GM19239 (cell line): ENCODE measurements at regions not wholly inside any gene's neighbourhood (a gene's known extent, or its start where the extent isn't known, plus 50 kb on each side); places are given as distances from the start of the nearest gene placed in this dataset.

Experiments used
- DNase-seq: peaks from one replicate; pipeline ENCODE4 v3.0.0; 2011; ENCODE audit warnings: low spot score; ENCODE audit not compliant: insufficient read length
- FAIRE-seq: peaks from 2 replicates; lab custom pipeline; 2011; peaks lifted over from hg19 to GRCh38; lab: Jason Lieb, UNC

- DNase-seq: no peak
- no peak for FAIRE-seq
Measured at GRCh38 chr4:27595571-27596360, 735.1 kb downstream of the STIM2 start.

DNA sequence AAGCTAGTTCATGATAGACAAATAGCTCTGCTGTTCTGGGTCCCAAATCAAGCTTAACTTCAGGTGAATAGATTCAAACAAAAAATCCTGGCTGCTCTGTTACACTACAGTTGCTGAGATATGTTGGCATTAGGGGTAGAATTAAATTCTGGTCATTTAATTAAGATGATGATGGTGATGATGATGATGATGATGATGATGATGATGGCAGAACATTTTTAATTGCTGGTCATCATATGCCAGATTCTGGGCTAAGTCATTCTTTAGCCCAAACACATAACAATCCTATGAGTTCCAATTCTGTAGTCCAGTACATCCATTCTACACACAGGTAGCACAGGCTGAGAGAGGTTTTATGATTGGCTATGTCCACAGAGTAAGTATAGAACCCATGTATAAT lies 741.5 kb downstream of the STIM2 start:
- DNase-seq (no peak), FAIRE-seq (no peak)

- FAIRE-seq (no peak), DNase-seq (no peak)
Measured at GRCh38 chr4:27604692-27605091, 744.1 kb downstream of the STIM2 start.

- no peak for FAIRE-seq
Measured at GRCh38 chr4:27616166-27616565, 755.5 kb downstream of the STIM2 start.

GRCh38 chr4:27619435-27619834 lies 758.8 kb downstream of the STIM2 start:
- no peak for FAIRE-seq

More at GRCh38 chr4:27616166-27616565, 755.5 kb downstream of the STIM2 start:
- DNase-seq: no peak

DNA sequence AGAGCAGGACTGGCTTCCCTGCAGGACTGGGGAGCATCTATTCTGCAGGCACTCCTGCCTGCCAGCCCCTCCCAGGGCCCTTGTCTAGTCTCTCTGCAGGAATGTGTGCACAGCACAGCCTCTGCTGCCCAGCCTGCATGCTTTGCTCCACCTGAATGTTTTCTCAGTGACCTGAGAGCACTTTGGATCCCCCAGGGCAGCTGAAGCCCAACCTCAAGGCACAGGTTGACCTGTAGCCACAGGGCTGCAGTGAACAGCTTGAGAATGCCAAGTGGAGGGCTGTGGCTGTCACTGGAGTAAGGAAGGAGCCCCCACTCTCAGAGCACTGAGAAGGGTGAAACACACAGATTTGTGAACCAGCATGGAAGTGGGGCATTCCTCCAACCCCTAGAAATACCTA lies 760.2 kb downstream of the STIM2 start:
- no peak for DNase-seq
- FAIRE-seq: no peak

More at GRCh38 chr4:27619435-27619834, 758.8 kb downstream of the STIM2 start:
- DNase-seq: no peak

DNA sequence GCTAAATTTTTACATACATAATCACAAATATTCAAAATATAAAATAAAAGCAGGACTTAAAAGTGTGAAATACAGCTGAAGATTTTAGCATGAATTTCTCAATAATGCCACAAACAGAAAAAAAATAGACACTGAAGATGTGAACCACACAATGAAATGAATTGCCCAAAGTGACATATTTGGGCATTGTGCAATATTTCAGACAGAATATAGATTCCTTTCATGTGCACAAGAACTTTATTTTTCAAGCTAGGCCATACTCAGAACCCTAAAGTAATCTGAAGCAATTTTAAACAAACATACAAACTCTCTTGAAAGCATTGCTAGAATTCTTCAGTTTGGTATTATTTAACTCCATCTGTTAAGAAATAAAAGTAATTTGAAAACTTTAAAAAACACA lies 764.1 kb downstream of the STIM2 start:
- no peak for DNase-seq
- FAIRE-seq: no peak

DNA sequence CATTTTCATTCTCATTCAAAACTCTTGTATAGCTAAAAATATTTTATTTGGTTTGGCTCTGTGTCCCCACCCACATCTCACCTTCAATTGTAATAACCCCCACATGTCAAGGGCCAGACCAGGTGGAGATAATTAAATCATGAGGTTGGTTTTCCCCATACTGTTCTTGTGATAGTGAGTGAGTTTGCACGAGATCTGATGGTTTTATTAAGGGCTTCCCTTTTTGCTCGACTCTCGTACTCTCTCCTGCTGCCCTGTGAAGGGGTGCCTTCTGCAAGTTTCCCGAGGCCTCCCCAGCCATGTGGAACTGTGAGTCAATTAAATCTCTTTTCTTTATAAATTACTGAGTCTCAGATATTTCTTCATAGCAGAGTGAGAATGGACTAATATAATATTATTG lies 768.0 kb downstream of the STIM2 start:
- FAIRE-seq (no peak), DNase-seq (no peak)

GRCh38 chr4:27629532-27630225 lies 769.0 kb downstream of the STIM2 start:
- DNase-seq (no peak), FAIRE-seq (no peak)

DNA sequence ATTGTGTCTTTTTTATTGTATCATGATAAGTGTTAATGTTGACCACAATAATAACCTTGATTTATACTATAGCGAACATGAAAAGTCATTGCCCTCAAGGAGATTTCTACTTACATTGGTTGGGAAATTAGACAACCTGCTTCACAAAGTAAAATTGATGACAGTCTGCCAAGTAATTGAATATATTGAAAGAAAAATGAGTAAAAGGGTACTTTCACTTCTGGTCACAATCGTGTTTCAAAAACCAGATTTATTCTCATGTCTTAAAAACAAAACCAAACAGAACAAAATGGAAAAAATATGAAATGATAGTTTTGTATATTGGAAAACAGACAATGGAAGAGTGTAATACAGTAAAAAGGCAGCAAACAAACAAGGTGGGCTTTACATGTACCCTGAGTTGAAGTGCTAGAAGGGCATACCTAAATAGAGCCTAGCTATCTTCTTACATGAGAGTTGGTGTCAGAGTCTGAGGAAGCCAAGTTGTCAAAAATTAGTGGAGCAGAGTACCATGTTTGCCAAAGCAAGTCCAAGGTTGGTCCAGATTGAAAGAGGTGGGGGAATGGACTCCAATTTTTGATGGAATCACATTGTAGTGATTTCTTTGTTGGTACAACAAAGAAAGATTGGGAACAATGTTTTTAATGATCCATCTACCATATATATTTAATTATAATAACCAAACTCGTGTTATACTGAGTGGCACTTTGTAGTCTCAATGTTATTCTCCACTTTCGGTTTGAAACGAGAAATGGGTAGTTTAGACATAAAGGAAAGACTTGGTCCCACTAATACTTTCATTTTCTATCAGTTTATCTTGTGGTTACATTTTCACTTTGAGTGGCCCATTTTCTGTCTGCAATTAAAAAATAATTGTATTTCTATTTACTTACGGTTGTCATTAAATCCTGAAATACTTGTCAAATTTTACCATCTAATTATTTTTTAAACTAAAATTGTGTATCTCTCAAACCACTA lies 775.6 kb downstream of the STIM2 start:
- DNase-seq: no peak
- no peak for FAIRE-seq

DNA sequence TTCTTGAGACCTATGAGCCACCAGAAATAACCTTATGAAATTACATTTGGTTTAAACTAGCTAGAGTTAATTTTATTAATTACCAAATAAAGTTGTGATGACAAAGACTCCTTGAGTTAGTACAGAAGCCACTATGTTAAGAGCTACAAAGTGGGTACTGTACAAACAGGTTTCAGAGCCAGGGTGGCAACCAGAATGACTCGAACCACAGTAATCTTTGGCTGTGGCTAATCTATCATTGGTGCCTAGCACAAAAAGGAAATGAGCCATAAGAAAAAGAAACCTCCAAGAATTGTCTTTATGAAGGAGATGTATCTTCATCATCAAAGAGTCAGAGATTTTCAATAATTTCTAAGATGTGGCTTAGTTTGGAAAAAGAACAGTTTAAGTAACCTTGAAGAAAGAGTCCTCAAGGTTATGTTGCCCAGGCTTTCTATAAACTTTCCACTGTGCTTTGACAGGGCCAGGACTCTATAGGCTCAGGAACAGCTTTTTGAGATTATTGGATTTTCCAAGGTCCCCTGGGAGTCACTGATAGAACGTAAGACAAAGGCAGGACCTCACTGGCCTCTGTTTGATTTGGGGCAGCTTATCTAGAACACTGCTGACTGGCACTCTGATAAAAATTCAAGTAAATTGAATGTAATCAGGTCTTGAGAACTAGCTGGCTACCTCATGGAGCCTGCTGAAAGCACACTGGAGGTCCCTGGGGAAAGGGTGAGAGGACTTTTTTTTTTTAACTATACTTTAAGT lies 777.7 kb downstream of the STIM2 start:
- no peak for DNase-seq

GRCh38 chr4:27643101-27643500 lies 782.5 kb downstream of the STIM2 start:
- DNase-seq: no peak
- FAIRE-seq: no peak

More for the DNA sequence above, 777.7 kb downstream of the STIM2 start:
- FAIRE-seq: no peak

GRCh38 chr4:27648416-27648815 lies 787.8 kb downstream of the STIM2 start:
- FAIRE-seq (no peak), DNase-seq (no peak)

- no peak for DNase-seq
- FAIRE-seq: no peak
Measured at GRCh38 chr4:27662426-27662825, 801.8 kb downstream of the STIM2 start.

- no peak for FAIRE-seq
- no peak for DNase-seq
Measured at GRCh38 chr4:27666943-27667342, 806.3 kb downstream of the STIM2 start.

GRCh38 chr4:27668001-27668400 lies 807.4 kb downstream of the STIM2 start:
- FAIRE-seq (no peak), DNase-seq (no peak)

GRCh38 chr4:27678027-27678426 lies 817.4 kb downstream of the STIM2 start:
- DNase-seq: no peak
- no peak for FAIRE-seq

DNA sequence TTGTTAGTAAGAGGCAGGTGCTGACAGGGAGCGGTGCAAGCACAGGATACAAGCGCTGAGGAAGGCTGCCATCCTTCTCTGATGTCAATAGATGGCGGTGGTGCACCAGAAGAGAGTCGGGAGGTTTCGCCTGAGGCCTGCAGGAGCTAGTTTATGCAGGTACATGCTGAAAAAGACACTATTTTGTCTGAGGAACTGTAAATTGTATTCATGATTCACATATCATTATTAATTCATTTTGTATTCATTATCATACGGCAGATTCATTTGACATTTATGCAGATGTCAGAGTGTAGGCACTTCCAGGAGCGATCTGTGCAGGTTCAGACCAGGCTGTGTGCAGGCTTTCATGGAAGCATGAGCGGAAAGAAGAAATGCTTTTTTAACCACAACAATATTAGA lies 824.0 kb downstream of the STIM2 start:
- DNase-seq (no peak), FAIRE-seq (no peak)

DNA sequence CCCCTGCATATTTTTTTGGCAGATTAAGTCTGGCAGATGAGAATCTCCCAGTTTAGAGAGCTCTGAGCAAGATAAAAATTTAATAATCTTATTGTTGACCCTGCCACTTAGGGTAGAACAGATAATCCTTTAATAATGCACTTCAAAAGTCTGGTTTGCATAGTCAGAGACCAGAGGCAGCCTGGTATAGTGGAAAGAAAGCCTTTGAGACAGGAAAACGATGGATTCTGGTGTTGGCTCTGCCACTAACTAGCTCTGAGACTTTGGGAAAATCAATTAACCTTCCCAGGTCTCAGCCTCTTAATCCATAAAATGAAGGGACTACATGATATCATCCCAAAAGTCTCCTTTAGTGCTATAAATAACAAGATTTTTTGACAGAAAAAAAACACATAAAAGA lies 824.5 kb downstream of the STIM2 start:
- DNase-seq (no peak), FAIRE-seq (no peak)

DNA sequence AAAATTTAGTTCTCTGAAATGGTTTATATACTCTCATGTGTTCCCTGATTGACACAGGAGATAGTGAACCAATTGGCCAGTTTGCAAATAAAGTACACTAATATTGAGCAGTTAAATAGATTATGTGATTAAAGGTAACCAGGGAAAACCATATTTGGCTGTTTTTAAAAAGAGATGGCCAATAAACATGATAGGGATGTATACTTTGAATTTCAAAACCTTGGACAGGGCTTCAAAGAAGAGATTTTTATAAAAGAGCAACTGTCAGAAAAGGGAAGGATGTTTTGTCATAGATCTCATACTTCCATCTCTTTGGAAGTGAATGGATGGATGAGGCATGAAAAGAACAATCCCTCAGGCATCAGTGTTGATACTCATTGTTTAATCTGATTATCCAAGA lies 825.3 kb downstream of the STIM2 start:
- DNase-seq: no peak
- no peak for FAIRE-seq
